Activated naive CD8-positive, alpha-beta T cell treated with anti-CD3 and anti-CD28 coated beads, Interleukin-2, amount 10 ng/mL, durations not matched to agents 7 days and 5 days (primary cell): ENCODE measurements at regions not wholly inside any gene's neighbourhood (a gene's known extent, or its start where the extent isn't known, plus 50 kb on each side); places are given as distances from the start of the nearest gene placed in this dataset.
"Not testable (repeated sequence)": the region's sequence is repeated elsewhere in the genome, so short reads cannot be mapped to it uniquely, and the experiment has no call there.

Source experiments
- ATAC-seq: fragments of 150-1000 bp; cut with Tn5 transposase; one replicate; pipeline ENCODE4 v1.10.0; 2021; ENCODE audit warnings: low read depth, moderate library complexity
- POLR2A ChIA-PET: fragments of 350-600 bp; sonication (Branson Sonifier 250); formaldehyde crosslinking; loops from one replicate; lab custom pipeline; 2021; ENCODE audit warnings: antibody characterized with exemption; lab: Charles Lee
- DNase-seq: peaks from one replicate; pipeline ENCODE4 v3.0.0; 2021
- H3K27ac Mint-ChIP-seq: one replicate; pipeline ENCODE4 v1.8.0; 2022; ENCODE audit warnings: mild to moderate bottlenecking, mixed read lengths
- H3K27me3 Mint-ChIP-seq: one replicate; pipeline ENCODE4 v1.8.0; 2022; ENCODE audit warnings: mild to moderate bottlenecking, moderate library complexity, mixed read lengths
- H3K36me3 Mint-ChIP-seq: one replicate; pipeline ENCODE4 v1.8.0; 2021; ENCODE audit warnings: mild to moderate bottlenecking, mixed read lengths
- H3K4me1 Mint-ChIP-seq: one replicate; pipeline ENCODE4 v1.8.0; 2021; ENCODE audit warnings: mixed read lengths
- H3K4me3 Mint-ChIP-seq: one replicate; pipeline ENCODE4 v1.8.0; 2022; ENCODE audit warnings: mild to moderate bottlenecking, moderate library complexity, mixed read lengths
- H3K9me3 Mint-ChIP-seq: one replicate; pipeline ENCODE4 v1.8.0; 2021; ENCODE audit warnings: mixed read lengths

DNA sequence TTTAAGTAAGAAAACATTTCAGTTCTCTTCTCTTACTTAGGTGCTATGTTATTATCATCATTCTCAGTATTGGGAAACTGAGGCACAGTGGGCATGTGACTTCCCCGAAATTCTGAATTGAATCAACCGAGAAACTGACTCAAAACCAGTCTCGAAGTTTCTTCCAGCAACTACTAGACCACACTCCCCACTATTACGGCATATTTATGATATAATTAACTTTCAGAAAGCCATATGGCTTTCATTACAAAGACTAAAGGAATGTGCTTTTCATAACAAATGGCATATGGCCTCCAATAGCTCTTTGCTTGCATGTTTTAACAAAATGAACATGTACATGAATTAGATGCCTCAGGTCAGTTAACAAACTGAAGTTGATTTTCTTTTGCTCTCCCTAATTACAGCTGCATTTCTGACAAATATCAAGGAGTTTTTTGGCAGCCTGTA lies 182.9 kb upstream of the SLC38A2 start:
- Mint-ChIP-seq H3K9me3 (peaks cover 1% of the 10 kb centered on the region), H3K27ac (no peak overlapping the region), H3K27me3 (no peaks in the 10 kb centered on the region), H3K4me3 (no peak overlapping the region), H3K4me1 (peaks cover 5% of the 10 kb centered on the region), H3K36me3 (peaks cover 32% of the 10 kb centered on the region)
- ATAC-seq, result no peak
- DNase-seq, result no peak
- POLR2A ChIA-PET, result no interaction called here

DNA sequence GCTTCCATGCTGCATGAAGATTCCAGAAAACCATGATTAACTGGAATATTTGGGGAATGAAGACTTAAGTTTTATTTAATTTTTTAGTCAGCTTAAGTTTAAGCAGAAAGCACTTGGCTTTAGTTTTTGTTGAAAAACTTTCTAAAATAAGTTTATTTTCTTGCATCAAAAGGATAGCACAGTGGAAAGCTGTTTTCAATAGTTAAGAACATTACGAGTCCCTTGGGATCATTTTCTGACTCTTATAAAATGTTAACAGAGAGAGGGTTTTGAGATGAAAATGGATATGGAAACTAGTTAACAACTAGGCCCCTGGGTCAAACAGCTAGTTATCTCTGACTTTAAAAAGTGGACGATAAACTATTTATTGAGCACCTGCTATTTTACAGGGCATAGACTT lies 181.9 kb upstream of the SLC38A2 start:
- ATAC-seq, result no peak
- H3K27me3 Mint-ChIP-seq, result no peaks in the 10 kb centered on the region

DNA sequence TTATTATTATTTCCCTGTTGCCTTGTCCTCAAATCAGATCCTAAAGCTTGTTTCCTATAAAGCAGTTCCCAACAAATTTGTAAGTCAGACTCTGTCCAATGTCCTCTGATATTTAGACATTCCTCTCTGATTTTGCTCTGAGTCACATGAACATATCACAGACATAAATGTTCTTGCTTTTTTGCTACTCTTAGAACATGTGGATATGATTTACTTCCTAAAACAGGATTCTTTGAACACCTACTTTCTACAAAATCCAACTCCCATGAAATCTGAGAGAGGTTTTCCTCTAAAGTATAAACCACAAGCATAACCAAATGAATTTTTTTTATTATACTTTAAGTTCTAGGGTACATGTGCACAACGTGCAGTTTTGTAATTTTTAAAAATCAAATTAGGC lies 181.3 kb upstream of the SLC38A2 start:
- Mint-ChIP-seq H3K4me1 (peaks cover 18% of the 10 kb centered on the region), H3K36me3 (peaks cover 32% of the 10 kb centered on the region), H3K27me3 (no peaks in the 10 kb centered on the region), H3K4me3 (no peak overlapping the region), H3K27ac (no peak overlapping the region), H3K9me3 (peaks cover 1% of the 10 kb centered on the region)
- POLR2A ChIA-PET, result no interaction called here
- no peak for ATAC-seq
- no peak for DNase-seq

More for the DNA sequence above, 181.9 kb upstream of the SLC38A2 start:
- H3K27ac Mint-ChIP-seq, result no peak overlapping the region
- POLR2A ChIA-PET, result no interaction called here
- H3K9me3 Mint-ChIP-seq, result peaks cover 1% of the 10 kb centered on the region
- peaks cover 14% of the 10 kb centered on the region for H3K4me1 Mint-ChIP-seq
- H3K4me3 Mint-ChIP-seq, result no peak overlapping the region
- no peak for DNase-seq
- peaks cover 32% of the 10 kb centered on the region for H3K36me3 Mint-ChIP-seq

DNA sequence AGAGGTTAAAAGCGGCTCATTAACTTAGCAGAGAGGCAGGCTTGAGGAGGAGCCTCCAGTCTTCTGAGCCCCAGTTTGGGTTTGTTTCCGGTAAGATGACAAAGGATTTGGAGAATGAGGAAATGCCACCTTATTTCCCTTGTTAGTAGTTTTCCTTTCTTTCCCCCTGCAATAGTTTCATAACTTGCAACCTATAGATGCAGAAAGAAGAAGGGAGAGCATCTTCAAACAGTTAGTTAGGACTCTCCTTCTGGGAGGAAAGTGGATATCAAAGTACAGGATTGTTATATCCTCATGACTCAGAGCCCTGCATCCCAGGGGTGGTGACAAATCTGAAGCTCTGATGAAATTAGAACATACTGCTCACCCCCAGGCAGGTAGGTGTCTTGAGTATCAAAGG lies 180.7 kb upstream of the SLC38A2 start:
- H3K4me3 Mint-ChIP-seq, result no peak overlapping the region
- no peak overlapping the region for H3K27ac Mint-ChIP-seq
- H3K4me1 Mint-ChIP-seq, result peaks cover 22% of the 10 kb centered on the region
- H3K27me3 Mint-ChIP-seq, result no peaks in the 10 kb centered on the region
- POLR2A ChIA-PET, result no interaction called here
- peaks cover 1% of the 10 kb centered on the region for H3K9me3 Mint-ChIP-seq
- peaks cover 31% of the 10 kb centered on the region for H3K36me3 Mint-ChIP-seq
- no peak for ATAC-seq
- no peak for DNase-seq

DNA sequence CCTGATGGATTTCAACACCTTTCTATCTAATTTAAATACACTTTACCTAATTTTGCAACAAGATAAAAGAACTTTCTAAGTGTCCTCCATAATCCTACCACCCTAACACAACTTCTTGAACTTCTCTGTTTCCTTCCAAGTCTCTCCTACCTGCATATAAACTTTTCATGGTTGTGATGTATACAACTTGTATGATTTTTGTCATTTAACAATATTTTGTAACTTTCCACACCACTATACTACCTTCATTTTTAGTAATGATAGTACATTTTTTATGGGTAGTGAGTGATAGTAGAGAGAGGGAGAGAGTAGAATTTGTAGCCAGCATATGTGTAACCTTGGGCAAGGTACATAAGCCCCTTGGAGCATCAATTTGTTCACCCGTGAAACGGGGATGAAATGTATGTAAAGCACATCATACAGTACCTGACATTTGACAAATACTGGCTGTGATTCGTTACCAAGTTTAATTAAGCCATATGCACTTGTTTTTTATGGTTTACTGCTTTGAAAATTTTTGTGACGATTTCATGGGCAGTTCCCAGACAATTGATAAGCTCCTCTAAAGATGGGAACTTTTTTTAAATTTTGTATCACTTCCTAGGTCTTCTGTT lies 177.8 kb upstream of the SLC38A2 start:
- ATAC-seq (no peak), DNase-seq (no peak)
- Mint-ChIP-seq H3K4me3 (peak overlapping the region; percentile 58), H3K4me1 (peaks cover 43% of the 10 kb centered on the region), H3K27me3 (no peaks in the 10 kb centered on the region), H3K27ac (peak overlapping the region; percentile 89), H3K36me3 (peaks cover 30% of the 10 kb centered on the region), H3K9me3 (peaks cover 5% of the 10 kb centered on the region)
- POLR2A ChIA-PET, result no interaction called here

DNA sequence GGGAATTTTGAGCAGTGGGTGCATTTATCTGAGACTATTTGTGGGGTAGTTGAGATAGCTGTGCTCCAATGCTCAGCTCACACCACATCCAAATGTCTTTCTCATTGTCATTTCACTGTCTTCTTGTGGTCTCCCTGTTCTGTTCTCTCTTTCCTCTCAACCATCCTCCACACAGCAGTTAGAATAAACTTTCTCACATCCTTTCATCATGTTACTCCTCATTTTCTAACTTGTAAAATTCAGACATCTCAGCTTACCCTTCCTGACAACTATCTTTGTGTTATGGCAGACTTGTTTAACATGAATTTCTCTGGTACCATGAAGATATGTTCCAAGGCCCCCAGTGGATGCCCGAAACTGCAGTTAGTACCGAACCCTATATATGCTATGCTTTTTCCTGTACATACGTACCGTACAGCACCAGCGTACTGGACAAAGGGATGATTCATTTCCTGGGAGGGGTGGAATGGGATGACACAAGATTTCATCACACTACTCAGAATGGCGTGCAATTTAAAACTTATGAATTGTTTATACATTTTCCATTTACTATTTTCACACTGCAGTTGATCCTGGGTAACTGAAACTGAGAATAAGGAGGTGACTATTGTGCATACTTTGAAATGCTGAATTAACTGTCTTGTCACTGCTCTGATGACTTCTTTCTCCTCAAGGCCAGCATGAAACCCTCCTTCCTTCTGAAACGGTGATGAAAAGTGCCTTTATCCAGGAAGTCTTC lies 177.1 kb upstream of the SLC38A2 start:
- Mint-ChIP-seq H3K27me3 (no peaks in the 10 kb centered on the region), H3K27ac (peak overlapping the region; percentile 89), H3K36me3 (peaks cover 26% of the 10 kb centered on the region), H3K9me3 (peaks cover 5% of the 10 kb centered on the region), H3K4me3 (peak overlapping the region; percentile 58), H3K4me1 (peaks cover 43% of the 10 kb centered on the region)
- POLR2A ChIA-PET, result interaction anchor here (0.7 to 2.0 kb wide), 5 partner anchors 14 to 396 kb away, joined by 3 to 7 read pairs (median 4); no protein-coding TSS in a partner anchor
- peak; percentile 75 for ATAC-seq
- no peak for DNase-seq

DNA sequence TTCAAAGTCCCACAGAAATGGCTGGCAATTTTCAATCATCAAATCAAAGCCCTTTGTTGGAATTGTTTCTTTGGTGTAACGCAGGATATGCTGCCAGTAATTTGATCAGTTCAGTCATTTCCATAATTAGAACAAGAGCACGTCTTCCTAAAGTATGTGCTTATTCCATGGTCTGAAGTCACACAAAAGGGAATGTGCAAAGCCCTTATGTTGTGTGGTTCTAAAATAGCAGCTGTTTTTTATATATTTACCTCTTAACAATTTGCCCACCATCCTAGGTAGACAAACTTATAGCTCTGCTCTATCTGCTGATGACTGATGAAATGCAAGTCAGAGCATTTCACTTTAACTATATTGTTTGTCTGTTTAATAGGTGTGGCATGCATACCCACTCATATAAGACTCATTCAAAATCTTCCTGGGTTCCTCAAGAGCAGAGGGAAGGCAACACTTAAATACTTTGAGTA lies 176.1 kb upstream of the SLC38A2 start:
- Mint-ChIP-seq H3K4me3 (no peak overlapping the region), H3K36me3 (peaks cover 32% of the 10 kb centered on the region), H3K9me3 (peaks cover 12% of the 10 kb centered on the region), H3K4me1 (peaks cover 43% of the 10 kb centered on the region), H3K27me3 (no peaks in the 10 kb centered on the region), H3K27ac (peak overlapping the region; percentile 89)
- POLR2A ChIA-PET, result interaction anchor here (0.7 to 2.0 kb wide), 3 partner anchors 13 to 90 kb away, joined by 3 to 7 read pairs (median 6); no protein-coding TSS in a partner anchor
- DNase-seq, result no peak
- ATAC-seq, result no peak

DNA sequence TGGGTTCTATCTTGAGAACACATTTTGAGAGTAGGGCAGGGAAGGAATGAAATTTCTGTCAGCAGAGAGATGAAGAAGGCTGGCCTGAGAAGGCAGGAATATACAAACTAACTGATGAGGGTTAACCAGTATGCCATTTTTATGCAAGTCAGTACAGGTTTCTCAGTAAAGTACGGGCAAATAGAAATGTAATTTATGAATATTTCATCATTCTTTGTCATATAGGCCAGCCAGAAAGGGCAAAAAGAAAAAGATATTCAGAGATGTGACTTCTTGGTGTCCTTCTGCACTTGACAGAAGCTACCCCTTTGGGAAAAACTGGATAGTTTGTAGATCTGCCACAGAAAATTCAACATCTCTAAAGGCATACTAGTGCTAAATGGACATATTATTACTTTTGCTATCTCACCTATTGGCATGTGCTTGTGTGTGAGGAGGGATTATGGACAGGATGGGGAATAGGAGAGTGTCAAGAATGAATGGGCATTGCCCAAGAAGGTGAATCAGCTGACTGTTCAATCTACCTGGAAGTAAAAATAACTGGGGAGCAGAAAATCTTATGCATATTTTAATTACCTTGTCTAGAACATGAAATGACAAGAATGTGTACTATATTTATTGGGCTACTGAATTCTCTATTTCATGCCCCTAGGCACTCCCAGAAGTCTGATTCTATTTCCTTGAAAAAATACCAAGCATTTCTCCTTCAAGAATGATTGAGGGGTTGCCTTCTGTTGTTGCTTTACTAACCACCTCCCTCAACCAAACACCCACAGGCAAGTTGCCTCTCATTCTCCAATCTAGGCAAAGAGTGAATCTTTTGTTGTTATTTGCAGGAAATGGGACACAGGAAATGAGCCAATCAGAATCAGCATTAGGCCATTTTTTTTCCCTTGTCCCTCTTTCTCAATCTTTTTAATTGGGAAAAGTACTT lies 175.1 kb upstream of the SLC38A2 start:
- Mint-ChIP-seq H3K4me3 (no peak overlapping the region), H3K4me1 (peaks cover 43% of the 10 kb centered on the region), H3K9me3 (peaks cover 13% of the 10 kb centered on the region), H3K36me3 (peaks cover 38% of the 10 kb centered on the region), H3K27me3 (no peaks in the 10 kb centered on the region), H3K27ac (peak overlapping the region; percentile 62)
- DNase-seq (no peak), ATAC-seq (no peak)
- POLR2A ChIA-PET, result interaction anchor here (0.8 to 2.0 kb wide), 7 partner anchors 13 to 176 kb away, joined by 3 to 9 read pairs (median 3); no protein-coding TSS in a partner anchor

DNA sequence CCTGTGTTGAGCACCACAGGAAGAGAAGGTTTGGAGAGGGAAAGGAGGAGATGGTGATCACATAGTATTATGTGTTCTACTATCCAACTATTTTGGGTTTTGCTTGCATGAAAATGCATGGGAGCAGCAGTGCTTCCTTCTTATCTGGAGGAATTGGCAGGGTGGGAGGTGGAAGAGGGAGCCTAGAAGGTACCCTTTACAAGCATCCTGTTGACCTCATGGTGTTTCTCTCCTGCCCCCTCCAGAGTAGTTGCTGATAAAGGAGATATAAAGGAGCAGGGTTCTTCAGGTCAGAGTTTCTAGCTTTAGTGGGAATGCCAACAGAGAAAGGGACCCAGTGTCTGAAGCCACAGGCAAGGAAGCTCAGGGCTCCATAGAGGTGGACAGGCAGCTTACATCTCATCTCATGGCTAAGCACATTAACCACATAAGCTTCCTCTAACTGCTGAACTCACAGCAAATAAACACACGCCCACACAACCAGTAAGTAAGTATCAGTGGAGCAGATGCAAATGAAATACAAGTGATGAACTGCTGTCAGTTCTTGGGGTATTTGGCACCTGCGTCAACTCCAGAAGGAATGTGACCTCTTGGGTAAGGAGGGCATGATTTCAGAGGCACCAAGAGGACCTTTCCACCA lies 174.2 kb upstream of the SLC38A2 start:
- POLR2A ChIA-PET, result interaction anchor here (0.7 to 1.6 kb wide), 7 partner anchors 12 to 175 kb away, joined by 3 to 9 read pairs (median 3); no protein-coding TSS in a partner anchor
- H3K4me3 Mint-ChIP-seq, result peak overlapping the region; percentile 32
- peaks cover 43% of the 10 kb centered on the region for H3K4me1 Mint-ChIP-seq
- no peaks in the 10 kb centered on the region for H3K27me3 Mint-ChIP-seq
- peak overlapping the region; percentile 69 for H3K27ac Mint-ChIP-seq
- no peak for DNase-seq
- H3K36me3 Mint-ChIP-seq, result peaks cover 37% of the 10 kb centered on the region
- H3K9me3 Mint-ChIP-seq, result peaks cover 13% of the 10 kb centered on the region
- ATAC-seq, result peak; percentile 83

DNA sequence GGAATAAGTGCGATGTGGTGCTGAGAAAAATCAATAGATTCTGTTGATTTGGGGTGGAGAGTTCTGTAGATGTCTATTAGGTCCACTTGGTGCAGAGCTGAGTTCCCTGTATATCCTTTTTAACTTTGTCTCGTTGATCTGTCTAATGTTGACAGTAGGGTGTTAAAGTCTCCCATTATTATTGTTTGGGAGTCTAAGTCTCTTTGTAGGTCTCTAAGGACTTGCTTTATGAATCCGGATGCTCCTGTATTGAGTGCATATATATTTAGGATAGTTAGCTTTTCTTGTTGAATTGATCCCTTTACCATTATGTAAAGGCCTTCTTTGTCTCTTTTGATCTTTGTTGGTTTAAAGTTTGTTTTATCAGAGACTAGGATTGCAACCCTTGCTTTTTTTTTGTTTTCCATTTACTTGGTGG lies 170.8 kb upstream of the SLC38A2 start:
- not testable (repeated sequence) for DNase-seq, ATAC-seq, H3K27me3 Mint-ChIP-seq, H3K4me3 Mint-ChIP-seq
- Mint-ChIP-seq H3K4me1 (peaks cover 22% of the 10 kb centered on the region), H3K27ac (peak overlapping the region; percentile 1), H3K9me3 (peaks cover 20% of the 10 kb centered on the region), H3K36me3 (peaks cover 36% of the 10 kb centered on the region)
- POLR2A ChIA-PET, result interaction anchor here (1.1 kb wide), 1 partner anchor 184 kb away, joined by 4 read pairs; no protein-coding TSS in a partner anchor

DNA sequence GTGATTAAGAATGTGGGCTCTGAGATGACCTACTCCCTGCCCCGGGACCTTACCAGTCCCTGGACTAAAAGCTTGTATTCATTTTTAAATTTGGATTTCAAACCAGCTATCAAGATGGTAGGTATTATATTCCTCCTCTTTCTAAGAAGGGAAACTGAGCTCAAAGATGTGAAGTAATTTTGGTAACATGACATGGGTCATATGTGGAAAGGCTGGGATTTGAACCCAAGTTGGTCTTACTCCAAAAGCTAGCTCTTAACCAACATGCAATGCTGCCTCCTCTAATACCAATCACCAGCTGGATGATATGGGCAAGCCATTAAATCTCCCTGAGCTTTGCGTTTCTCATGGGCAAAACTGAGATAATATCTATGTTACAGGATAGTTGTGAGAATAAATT lies 166.4 kb upstream of the SLC38A2 start:
- Mint-ChIP-seq H3K9me3 (peaks cover 11% of the 10 kb centered on the region), H3K36me3 (peaks cover 24% of the 10 kb centered on the region), H3K27ac (no peak overlapping the region), H3K27me3 (no peaks in the 10 kb centered on the region), H3K4me3 (no peak overlapping the region), H3K4me1 (peaks cover 3% of the 10 kb centered on the region)
- ATAC-seq (no peak), DNase-seq (no peak)
- POLR2A ChIA-PET, result no interaction called here

DNA sequence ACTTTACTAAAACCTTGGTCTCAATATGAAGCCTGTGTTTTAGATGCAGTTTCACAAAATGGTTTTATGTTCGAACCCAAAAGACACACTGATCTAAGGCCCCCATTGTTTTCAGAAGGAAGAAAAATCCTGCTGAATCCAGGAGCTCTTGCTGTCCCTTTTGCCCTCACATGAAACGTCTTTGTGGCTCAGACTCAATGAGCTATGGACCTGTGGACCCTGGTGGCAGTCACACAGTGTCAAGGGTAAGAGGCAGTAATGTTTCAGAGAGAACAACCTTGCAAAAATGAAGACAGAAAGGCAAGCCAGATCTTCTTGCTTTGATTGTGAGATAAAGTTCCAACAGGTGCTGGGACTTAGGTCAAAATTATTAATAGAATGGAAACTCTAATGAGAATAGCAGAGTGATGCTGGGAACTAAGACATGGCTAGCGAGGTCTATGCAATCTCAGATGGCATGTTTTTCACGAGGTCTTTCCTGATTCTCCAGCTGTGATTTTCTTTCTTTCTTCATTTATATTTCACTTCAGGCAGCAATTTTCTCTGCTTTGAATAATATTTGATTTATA lies 164.9 kb upstream of the SLC38A2 start:
- POLR2A ChIA-PET, result no interaction called here
- no peaks in the 10 kb centered on the region for H3K27me3 Mint-ChIP-seq
- H3K4me3 Mint-ChIP-seq, result no peak overlapping the region
- ATAC-seq (no peak), DNase-seq (no peak)
- peaks cover 7% of the 10 kb centered on the region for H3K9me3 Mint-ChIP-seq
- no peak overlapping the region for H3K27ac Mint-ChIP-seq
- H3K4me1 Mint-ChIP-seq, result peaks cover 3% of the 10 kb centered on the region
- H3K36me3 Mint-ChIP-seq, result peaks cover 13% of the 10 kb centered on the region
